Fibroblast of lung (primary cell): ENCODE measurements at regions not wholly inside any gene's neighbourhood (a gene's known extent, or its start where the extent isn't known, plus 50 kb on each side); places are given as distances from the start of the nearest gene placed in this dataset.

ENCODE experiments used
- DNase-seq, 2 donors: peaks; one replicate each; pipeline versions ENCODE4 v3.0.0 to v3.0.0-alpha.2; 2010; ENCODE audit warnings: low read depth in 2 of 2
- H2AFZ ChIP-seq: 2 replicates; pipeline ENCODE4 v1.5.1; 2012; ENCODE audit warnings: low read length, control low read depth, inconsistent platforms
- H3K27ac ChIP-seq: 2 replicates; pipeline ENCODE4 v1.5.1; 2011; ENCODE audit warnings: low read length, control low read depth; ENCODE audit not compliant: insufficient read depth
- H3K27me3 ChIP-seq: 2 replicates; pipeline ENCODE4 v1.5.1; 2011; ENCODE audit warnings: mild to moderate bottlenecking, low read length; ENCODE audit not compliant: control insufficient read depth, insufficient read depth
- H3K36me3 ChIP-seq: 2 replicates; pipeline ENCODE4 v1.5.1; 2011; ENCODE audit warnings: low read length; ENCODE audit not compliant: control insufficient read depth, insufficient read depth
- H3K4me1 ChIP-seq: 2 replicates; pipeline ENCODE4 v1.5.1; 2011; ENCODE audit warnings: low read length; ENCODE audit not compliant: control insufficient read depth, insufficient read depth; ENCODE audit errors: extremely low read depth
- H3K4me2 ChIP-seq: 2 replicates; pipeline ENCODE4 v1.5.1; 2011; ENCODE audit warnings: low read length, control low read depth; ENCODE audit not compliant: insufficient read depth; ENCODE audit errors: extremely low read depth
- H3K4me3 ChIP-seq, 4 experiments: fragments of 200-600 bp in 1 of 4; sonication (generic) in 1 of 4; replicated peaks in 1 of 4; 2 replicates each; pipeline ENCODE4 v1.5.1; 2011 to 2016; ENCODE audit warnings: low read length in 4 of 4, low read depth in 3 of 4, mild to moderate bottlenecking in 3 of 4, control low read depth in 2 of 4, inconsistent platforms in 1 of 4, mixed read lengths in 1 of 4; ENCODE audit not compliant: insufficient read depth in 1 of 4; ENCODE audit errors: control extremely low read depth in 1 of 4
- H3K79me2 ChIP-seq: 2 replicates; pipeline ENCODE4 v1.5.1; 2012; ENCODE audit warnings: mild to moderate bottlenecking, low read length, inconsistent platforms; ENCODE audit not compliant: control insufficient read depth, insufficient read depth
- H3K9ac ChIP-seq: 2 replicates; pipeline ENCODE4 v1.5.1; 2011; ENCODE audit warnings: mild to moderate bottlenecking, low read length, control low read depth; ENCODE audit not compliant: insufficient read depth
- H3K9me3 ChIP-seq: 2 replicates; pipeline ENCODE4 v1.5.1; 2012; ENCODE audit warnings: low read depth, low read length; ENCODE audit not compliant: control insufficient read depth, insufficient read depth
- H4K20me1 ChIP-seq: 2 replicates; pipeline ENCODE4 v1.5.1; 2011; ENCODE audit warnings: low read length; ENCODE audit not compliant: control insufficient read depth, insufficient read depth; ENCODE audit errors: extremely low read depth
- EZH2 ChIP-seq: IDR thresholded peaks from 2 replicates; pipeline ENCODE4 v1.5.1; 2012; ENCODE audit warnings: low read length, control low read depth, mild to moderate bottlenecking; ENCODE audit errors: missing control alignments
- TF ChIP-seq, protein P1 (sequence below), 2 donors: IDR thresholded peaks in 1 of 2; conservative IDR thresholded peaks in 1 of 2; 1 replicate in 1 of 2; 2 replicates in 1 of 2; pipeline ENCODE4 v1.5.1; 2011 to 2012; ENCODE audit warnings: low read length in 2 of 2, control low read depth in 1 of 2, inconsistent platforms in 1 of 2, low read depth in 1 of 2, mild to moderate bottlenecking in 1 of 2

DNA sequence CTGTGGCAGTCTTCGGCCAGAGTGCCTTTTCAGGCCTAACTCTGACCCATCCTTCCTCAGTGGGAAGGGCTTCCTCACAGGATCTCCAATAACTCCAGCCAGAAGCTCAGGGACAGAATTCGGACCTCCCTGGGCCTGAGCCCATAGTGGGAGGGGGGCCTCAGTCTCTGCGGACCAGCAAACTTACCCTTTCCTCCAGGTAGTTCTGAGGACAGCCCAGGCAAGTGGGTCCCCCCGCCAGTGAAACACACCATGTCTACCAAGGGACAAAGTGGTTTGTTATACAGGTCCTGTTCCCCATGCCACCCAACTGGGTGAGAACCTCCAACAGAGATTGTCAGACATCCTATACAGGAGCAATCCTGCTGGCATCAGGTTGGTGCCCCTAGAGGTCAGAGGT is 350.4 kb downstream of the RAB28 start:
- Histone ChIP-seq H3K27me3 (no peaks in the 10 kb centered on the region), H4K20me1 (no peaks in the 10 kb centered on the region)
- TF ChIP-seq, protein P1, sequence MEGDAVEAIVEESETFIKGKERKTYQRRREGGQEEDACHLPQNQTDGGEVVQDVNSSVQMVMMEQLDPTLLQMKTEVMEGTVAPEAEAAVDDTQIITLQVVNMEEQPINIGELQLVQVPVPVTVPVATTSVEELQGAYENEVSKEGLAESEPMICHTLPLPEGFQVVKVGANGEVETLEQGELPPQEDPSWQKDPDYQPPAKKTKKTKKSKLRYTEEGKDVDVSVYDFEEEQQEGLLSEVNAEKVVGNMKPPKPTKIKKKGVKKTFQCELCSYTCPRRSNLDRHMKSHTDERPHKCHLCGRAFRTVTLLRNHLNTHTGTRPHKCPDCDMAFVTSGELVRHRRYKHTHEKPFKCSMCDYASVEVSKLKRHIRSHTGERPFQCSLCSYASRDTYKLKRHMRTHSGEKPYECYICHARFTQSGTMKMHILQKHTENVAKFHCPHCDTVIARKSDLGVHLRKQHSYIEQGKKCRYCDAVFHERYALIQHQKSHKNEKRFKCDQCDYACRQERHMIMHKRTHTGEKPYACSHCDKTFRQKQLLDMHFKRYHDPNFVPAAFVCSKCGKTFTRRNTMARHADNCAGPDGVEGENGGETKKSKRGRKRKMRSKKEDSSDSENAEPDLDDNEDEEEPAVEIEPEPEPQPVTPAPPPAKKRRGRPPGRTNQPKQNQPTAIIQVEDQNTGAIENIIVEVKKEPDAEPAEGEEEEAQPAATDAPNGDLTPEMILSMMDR (conservative IDR thresholded peaks at IDR 0.05 in 1 of 2, IDR thresholded peaks at IDR 0.05 in 1 of 2; ENCODE audit: low read depth in 1 of 2, low read length in 2 of 2), result no peak
- no peak for TF ChIP-seq EZH2

GRCh38 chr4:13130848-13131247 is 353.3 kb downstream of the RAB28 start:
- Histone ChIP-seq H3K9ac (no peak overlapping the region), H3K4me3 (no peak overlapping the region), H3K79me2 (no peaks in the 10 kb centered on the region), H3K9me3 (no peaks in the 10 kb centered on the region), H2AFZ (no peak overlapping the region), H3K4me2 (no peak overlapping the region), H3K27ac (no peak overlapping the region), H3K36me3 (no peaks in the 10 kb centered on the region), H3K4me1 (no peaks in the 10 kb centered on the region), H3K27me3 (no peaks in the 10 kb centered on the region), H4K20me1 (no peaks in the 10 kb centered on the region)
- DNase-seq, result no peak
- no peak for TF ChIP-seq EZH2
- TF ChIP-seq, protein P1 (conservative IDR thresholded peaks at IDR 0.05 in 1 of 2, IDR thresholded peaks at IDR 0.05 in 1 of 2; ENCODE audit: low read depth in 1 of 2, low read length in 2 of 2), result no peak

More for the DNA sequence above, 350.4 kb downstream of the RAB28 start:
- H3K9ac ChIP-seq, result no peak overlapping the region
- no peak for DNase-seq
- H3K79me2 ChIP-seq, result no peaks in the 10 kb centered on the region
- H2AFZ ChIP-seq, result no peak overlapping the region
- H3K36me3 ChIP-seq, result no peaks in the 10 kb centered on the region
- no peak overlapping the region for H3K4me3 ChIP-seq
- H3K9me3 ChIP-seq, result no peaks in the 10 kb centered on the region
- no peak overlapping the region for H3K27ac ChIP-seq
- no peak overlapping the region for H3K4me2 ChIP-seq
- H3K4me1 ChIP-seq, result no peaks in the 10 kb centered on the region

GRCh38 chr4:13129095-13129494 is 355.0 kb downstream of the RAB28 start:
- Histone ChIP-seq H3K27me3 (no peaks in the 10 kb centered on the region), H3K4me3 (no peak overlapping the region), H3K9ac (no peak overlapping the region), H2AFZ (no peak overlapping the region), H4K20me1 (no peaks in the 10 kb centered on the region), H3K9me3 (no peaks in the 10 kb centered on the region), H3K79me2 (no peaks in the 10 kb centered on the region), H3K36me3 (no peaks in the 10 kb centered on the region), H3K27ac (no peak overlapping the region), H3K4me1 (no peaks in the 10 kb centered on the region), H3K4me2 (no peak overlapping the region)
- TF ChIP-seq EZH2, result no peak
- TF ChIP-seq, protein P1 (conservative IDR thresholded peaks at IDR 0.05 in 1 of 2, IDR thresholded peaks at IDR 0.05 in 1 of 2; ENCODE audit: low read depth in 1 of 2, low read length in 2 of 2), result no peak
- DNase-seq, result no peak
